GM21381 (cell line): ENCODE measurements at regions not wholly inside any gene's neighbourhood (a gene's known extent, or its start where the extent isn't known, plus 50 kb on each side); places are given as distances from the start of the nearest gene placed in this dataset.

ENCODE experiments used
- ATAC-seq: cut with Tn5 transposase; IDR thresholded peaks from one replicate; pipeline ENCODE4 v1.9.1; 2021; ENCODE audit warnings: mild to moderate bottlenecking, moderate library complexity; ENCODE audit not compliant: unreplicated experiment

DNA sequence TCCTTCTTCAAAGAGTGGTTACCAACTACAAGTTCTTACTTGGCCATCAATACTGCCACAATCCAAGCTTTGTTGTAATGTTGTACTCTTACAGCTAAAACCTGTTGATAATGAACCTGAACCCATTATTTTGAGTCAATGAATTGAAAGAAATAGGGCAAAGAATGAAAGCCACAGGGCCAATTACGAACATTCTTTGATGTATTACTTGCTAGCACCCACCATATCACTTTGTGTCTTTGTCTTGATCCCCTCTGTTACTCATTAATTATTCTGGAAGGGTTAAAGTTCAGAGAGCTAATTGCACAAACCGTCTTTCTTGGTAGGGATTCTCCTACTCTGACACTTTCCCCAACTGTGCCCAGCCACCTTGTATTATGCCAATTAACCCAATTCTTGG, 53.2 kb upstream of the TFEC start:
- ATAC-seq = no peak

DNA sequence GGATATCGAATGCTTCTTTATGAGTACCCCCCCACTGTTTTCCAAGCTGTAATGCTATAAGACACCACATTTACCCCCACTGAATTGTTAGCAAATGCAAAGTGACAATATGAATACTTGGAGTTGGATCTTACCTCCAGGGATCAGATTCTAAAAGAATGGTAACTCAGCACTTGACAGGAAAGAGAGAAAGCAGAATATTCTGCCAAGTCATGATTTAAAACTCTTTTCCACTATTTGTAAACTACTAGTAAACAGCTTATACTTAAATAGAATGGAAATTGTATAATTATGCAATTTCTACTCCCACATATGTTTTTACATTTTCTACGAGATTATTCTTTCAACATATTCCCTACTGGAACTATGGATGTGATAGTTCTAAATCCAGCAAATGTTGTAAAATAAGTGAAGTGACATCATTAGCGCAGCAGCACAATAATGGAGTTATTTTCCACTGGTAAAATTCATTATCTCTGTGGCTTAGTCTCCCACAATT, 56.0 kb upstream of the TFEC start:
- no peak for ATAC-seq

DNA sequence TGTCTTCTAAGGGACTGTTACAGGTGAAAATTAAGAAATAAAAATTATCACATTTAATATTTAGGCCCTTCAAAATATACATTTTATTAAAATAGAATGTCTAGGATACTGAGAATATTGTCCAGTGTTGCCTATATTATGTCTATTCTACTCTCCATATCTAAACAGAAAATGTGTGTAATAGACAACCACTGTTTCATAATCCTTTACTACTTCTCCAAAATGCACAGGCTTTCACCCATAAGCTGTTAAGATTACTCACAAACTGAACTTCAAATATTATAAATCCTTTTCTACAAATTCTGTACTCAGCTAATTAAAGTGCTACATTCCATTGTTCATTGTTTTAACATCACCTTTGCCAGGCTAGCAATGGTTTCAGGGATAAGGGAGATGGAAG, 56.7 kb upstream of the TFEC start:
- no peak for ATAC-seq

DNA sequence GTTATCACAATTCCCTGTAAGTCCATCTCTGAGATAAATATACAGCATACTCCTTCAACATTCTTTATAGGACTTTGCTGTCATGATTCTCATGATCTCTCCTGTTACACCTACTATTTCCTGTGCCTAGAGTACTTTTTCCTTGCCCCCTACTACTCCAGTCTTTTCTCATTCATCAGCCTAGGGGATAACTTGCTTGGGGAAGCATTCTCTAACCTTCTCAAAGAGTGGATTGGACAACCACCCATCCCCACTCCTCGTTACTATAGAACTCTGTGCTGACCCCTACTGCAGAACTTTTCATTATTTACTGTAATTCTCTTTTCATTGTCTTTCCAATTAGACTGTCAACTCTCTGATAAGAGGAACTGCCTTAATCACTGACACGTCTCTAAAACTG, 57.4 kb upstream of the TFEC start:
- ATAC-seq = no peak

DNA sequence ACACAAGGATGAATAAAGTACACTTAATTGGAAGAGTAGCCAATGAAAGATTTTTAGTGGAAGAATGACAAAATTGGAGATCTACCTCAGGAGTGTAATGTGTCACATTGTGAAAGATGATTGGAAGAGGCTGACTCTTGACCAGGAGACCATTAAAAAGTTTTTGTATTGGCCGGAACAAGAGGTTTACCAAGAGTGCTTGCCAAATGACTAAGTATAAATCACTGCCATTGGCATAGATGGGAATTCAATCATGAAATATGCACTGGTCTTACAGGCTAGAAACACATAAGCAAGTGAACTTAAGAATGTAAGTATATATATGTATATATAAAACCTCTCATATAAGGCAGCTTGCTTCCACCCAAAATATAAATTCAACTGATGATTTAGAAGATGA, 58.7 kb upstream of the TFEC start:
- ATAC-seq = no peak

DNA sequence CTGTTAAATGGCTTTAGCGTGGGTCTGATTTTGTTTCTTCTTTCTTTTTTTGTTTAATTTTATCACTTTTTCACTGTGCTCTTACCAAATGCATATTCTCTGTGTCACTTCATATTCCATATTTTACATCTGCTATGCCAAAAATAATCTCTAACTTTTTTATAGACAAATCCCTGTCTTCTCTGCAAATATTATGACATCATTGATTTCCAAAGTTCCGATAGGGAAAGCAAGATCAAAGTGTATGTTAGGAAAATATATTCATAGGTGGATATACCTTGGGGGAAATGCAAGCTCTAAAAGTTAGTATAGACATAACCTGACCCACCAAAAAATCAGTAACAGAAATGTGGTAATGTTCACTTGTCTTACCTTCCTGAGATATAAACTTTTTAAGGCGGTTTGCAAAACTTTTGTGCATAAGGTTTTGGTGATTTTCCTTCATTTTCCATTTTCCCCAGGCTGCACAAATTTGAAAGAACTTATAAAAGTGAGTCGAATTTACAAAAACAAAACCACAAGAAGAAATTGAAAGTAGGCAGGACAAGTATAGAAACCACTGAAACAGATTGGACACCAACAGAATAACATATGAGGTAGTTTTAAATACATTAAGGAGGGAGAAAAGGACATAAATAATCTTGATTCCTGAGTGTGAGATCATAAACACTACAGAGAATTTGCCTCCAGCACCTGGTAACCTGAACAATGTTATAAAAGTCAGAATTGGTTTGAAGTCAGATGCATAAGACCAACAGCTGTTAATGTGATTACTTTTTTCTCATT, 63.1 kb upstream of the TFEC start:
- ATAC-seq = no peak

DNA sequence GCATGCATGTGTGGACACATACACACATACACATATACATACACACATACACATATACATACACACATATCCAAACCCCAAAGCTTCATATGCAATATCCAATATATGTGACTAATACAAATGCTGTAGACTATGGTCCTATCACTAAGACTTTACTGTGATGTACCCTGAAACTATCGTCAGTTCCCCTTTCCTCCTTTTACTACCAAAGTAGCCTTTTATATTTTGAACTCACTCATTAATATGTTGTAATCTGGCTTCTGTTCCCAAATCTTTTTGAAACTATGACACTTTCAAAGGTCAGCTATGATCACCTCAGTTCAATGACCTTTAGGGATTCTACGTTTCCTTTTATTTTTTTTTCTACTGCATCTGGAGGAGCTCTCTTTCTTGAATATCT, 64.8 kb upstream of the TFEC start:
- no peak for ATAC-seq

DNA sequence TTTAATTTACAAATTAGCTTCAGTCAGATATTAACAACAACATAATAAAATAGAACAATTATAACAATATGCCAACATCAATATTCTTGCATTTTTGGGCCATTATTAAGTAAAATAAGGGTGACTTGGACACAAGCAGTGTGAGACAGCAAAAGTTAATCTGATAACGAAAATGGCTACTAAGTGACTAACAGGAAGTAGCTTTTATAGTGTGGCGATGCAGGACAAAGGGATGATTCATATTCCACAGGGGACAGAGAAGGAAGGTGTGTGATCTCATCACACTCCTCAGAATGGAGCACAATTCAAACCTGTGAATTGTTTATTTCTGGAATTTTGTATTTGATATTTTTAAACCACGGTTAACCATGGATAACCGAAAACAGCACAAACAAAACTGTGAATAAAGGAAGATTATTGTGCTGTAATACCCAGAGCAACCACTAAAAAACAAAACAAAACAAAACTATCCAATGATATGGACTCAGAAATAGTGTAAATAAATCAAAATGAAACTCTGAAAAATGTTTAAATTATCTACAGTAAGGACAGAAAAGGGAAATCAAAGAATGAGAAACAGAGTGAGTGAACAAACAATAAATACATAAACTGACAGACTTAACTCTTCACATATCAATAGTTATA, 66.9 kb upstream of the TFEC start:
- no peak for ATAC-seq

DNA sequence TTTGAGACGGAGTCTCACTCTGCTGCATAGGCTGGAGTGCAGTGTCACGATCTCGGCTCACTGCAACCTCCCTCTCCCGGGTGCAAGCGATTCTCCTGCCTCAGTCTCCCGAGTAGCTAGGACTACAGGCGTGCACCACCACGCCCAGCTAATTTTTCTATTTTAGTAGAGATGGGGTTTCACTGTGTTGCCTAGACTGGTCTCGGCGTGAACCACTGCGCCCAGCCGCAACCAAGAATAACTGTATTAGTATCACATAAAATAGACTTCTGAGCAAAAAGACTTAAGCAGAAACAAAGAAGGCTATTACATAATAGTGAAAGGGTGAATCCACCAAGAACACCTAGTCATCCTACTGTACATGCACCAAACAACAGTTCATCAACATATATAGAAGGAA, 67.6 kb upstream of the TFEC start:
- no peak for ATAC-seq

DNA sequence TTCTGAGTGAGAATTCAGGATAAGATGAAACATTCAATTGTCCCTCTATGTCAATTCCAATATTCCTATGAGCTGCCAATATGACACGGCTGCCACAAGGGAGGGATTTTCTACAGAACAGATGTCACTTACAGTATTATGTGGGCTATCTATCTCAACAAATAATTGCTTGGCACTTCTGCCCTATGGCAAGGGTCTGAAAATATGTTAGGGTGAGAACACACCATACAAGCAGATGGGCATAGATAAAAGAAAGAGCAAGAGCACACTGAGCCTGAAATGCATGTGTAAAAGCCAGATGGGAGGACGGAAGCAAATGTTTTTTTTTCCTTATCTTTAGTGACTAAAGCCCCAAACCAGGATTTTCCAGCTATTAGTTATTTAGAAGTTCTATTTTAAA, 70.1 kb upstream of the TFEC start:
- no peak for ATAC-seq

DNA sequence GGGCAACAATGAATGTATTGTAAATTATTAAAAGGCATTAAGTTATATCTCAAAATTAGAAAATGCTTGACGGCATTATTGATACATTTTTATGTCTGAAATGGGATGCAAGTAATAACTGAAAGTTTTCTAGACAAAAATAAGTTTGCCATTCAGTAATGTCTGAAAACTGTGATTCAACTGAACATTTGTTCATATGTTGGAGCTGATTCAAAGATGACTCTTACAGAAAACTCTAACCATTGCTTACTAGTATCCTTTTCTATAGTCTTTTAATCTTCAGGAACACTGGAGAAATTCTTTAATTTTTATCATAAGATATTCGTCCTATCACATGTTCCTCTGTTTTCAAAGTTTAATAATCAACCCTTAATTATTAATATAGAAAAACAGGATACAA, 71.1 kb upstream of the TFEC start:
- no peak for ATAC-seq

DNA sequence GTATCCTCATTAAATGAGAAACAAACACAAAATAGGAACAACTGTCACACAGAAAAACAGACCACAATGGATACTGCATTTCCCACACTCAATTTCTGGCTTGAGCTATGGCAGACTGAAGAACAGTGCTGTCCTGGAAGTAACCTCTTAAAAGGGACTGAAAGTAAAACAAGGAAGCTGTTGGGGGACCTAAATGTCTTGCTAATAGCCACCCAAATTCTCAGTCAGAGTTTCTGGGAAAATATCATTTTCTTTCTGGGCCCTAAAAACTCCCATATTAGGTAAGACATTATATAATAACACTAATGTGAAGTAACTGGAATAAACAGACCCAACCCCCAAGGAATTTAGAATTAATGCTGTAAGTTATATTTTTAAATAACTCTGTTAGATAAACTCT, 80.9 kb upstream of the TFEC start:
- no peak for ATAC-seq

DNA sequence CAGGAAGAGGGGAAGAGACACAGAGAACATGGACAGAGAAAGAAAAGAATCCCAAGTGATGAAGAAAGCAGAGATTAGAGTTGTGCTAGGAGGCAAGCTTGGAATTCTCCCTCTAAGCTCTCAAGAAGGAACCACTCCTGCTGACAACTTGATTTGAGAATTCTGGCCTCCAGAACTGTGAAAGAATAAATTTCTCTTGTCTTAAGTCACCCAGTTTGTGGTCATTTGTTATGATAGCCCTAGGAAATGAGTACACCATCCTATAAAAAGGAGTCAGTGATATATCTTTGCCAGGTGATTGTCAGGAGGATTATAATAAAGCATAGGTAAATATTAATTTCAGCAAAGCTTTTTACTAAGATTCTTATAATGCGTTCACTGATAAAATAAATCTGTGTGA, 82.7 kb upstream of the TFEC start:
- ATAC-seq = no peak

DNA sequence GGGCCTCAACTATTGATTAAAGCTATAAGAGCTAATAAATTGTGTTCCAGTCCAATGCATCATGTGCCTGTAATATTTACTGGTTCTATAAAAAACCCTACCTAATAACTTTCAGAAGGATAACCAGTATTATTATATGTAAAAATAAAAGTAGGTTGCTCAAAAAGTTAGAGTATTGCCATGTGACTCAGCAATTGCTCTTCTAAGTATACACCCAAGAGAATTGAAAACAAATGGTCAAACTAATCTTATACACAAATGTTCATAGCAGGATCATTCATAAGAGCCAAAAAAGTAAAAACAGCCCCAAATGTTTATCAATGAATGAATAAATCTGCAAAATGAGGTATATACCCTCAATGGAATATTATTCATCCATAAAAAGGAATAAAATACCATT, 89.5 kb upstream of the TES start:
- no peak for ATAC-seq

DNA sequence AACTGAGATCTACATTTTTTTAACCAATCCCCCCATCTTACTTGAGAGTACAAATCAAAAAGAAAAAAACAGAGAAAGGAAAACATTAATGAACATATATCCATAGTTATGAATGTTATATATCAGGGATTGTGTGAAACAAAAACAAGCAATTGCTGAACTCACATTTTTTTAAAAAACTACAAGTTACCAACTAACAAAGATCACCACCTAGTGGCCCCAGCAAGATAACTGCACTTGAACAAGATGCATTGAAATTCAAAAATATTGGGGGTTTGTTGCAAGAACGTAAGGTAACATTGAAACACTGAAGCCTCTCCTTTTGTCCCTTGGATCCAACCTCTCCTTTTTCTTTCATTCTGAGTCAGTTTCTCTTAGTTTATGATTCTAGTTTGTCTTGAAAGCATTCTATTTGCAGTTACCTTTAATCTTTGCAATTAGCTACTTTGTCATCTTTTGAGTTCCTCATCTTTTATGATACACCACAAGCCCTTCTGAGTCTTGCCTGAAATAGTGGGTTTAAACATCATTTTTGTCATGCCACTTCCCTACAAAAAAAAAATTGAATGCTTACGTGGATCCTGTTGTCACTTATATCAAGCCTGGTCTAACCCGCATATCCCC, 87.3 kb upstream of the TES start:
- ATAC-seq = peak; percentile 56

DNA sequence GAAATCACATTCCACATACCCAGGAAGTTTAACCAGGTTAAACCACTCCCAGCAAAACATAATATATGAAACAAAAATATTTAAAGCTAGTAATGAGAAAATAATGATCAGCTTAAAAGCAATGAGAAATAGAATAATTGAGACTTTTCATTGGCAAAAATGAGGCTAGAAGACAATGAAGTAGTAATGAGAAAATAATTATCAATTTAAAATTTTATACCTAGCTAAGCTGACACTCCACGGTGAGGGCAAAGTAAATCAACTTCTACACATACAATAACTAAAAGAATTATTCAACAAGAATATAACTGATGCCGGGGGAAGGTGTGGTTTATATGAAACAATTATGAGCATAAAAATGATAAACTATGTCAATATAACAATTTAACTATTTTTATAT, 82.2 kb upstream of the TES start:
- ATAC-seq = no peak

DNA sequence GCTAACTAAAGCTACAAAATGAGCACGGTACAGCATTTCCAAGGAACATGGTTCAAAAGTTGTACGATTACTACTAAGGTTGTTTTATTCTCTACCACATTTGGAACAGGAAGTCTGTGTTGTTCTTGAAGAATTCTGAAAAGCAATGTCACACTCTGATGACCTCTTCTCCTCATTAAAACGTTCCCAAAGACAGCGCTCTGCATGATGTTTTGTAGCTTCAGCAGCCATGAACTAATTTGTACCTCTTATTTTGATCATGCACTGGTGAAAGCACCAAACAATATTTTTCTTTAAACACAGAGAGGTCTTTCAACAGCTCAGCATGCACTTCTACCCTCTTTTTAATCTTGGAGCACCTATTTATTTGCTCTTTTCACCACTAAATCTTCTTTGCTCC, 75.0 kb upstream of the TES start:
- ATAC-seq = no peak

DNA sequence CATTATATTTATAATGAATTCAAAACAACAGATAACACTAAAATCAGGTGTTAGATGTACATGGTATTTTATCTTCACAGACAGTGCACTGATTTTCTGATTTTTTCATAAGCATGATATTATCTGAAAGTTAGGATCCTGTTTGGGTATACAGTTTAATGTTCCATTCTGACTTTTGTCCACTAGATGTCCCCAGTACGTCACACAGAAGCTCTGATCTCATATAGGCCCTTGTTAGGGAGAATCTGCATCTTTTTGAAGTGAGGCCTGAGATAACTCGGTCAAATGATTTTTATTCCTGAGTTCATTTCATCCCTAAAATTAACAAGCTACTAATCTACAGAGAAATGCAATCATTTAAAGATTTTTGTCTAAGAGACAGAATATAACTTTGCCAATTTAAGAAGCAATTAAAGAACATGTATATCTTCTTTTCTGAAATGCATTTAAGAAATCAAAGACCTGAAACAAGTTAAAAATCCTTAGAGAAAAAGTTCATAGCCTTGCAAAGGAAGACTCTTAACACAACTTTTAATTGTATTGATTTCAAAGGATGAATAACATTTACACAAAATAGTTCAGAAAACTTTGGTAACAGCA, 72.0 kb upstream of the TES start:
- ATAC-seq = peak; percentile 96

DNA sequence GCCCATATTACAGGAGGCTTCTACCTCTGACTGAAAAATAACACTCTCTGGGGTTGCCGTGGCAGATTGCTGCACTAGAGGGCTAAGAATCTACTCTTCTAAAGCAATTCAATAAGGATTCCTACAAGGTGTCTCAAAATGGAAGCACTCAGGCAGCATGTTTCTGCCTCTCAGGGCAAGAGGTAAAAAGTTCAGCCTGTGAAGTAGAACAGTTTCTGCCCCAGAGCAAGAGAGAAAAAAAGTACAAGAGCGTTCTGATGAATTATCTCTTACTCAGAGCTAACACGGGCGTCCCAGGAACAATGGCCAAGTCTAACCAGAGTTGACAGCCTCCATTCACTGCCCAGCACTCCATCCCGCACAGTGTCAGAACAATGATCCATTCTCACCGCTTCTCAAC, 71.3 kb upstream of the TES start:
- ATAC-seq = no peak

DNA sequence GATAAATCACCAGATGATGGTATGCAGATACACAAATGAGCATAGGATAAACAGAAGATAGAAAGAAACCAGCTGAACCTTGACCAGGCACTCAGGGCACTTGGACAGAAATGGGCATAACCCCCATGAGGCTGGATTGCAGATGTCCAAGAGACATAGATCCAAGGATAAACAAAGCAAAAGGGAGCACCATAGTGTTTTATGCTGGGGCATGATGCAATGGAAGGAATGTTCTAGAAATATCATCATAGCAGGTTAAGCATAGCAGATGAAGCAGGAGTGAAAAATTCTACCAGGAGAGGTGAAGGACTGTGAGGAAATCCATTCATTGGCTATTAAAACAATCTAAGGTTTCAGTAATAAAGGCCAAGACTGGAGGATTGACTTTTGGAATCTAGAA, 70.5 kb upstream of the TES start:
- ATAC-seq = no peak

DNA sequence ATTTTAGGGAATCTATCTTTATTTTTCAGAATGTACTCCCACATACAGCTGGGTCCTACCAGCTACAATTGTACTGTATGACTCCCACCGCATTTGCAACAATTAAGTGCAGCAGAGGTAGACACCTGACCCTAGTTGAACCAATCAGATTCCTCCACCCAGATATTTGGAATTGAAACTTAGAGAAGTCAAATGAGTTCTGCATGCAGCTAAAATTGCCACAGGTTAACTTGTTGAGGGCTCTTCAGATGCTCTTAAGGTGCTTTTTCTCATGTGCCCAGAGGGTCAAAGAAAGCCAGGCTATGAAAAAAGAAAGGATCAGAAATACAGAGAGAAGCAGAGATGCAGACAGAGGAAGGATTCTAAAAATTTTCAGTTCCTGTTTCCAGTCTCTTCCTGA, 68.0 kb upstream of the TES start:
- ATAC-seq = no peak

DNA sequence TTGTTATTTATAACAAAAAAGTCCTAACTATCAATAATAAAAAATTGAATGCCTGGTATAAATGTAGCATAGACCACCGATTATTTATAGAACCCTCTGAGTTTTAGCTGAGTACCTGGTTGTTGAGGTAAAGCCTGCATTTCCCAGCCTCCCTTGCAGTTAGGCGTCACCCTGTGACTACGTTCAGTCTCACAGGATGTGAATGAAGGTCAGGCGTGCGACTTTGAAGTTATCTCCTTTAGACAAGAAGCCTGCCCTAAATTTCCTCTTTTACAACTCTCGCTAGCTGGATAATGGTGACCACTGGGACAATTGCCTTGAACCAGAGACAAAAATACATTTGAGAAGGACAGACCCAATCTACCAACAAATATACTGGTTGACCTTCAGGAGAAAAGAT, 67.5 kb upstream of the TES start:
- ATAC-seq = no peak
